TTC549 (cell line): ENCODE measurements at regions not wholly inside any gene's neighbourhood (a gene's known extent, or its start where the extent isn't known, plus 50 kb on each side); places are given as distances from the start of the nearest gene placed in this dataset.
"Not testable (repeated sequence)": the region's sequence is repeated elsewhere in the genome, so short reads cannot be mapped to it uniquely, and the experiment has no call there.

Source experiments
- FAIRE-seq: peaks from 2 replicates; lab custom pipeline; 2012; peaks lifted over from hg19 to GRCh38; lab: Jason Lieb, UNC

DNA sequence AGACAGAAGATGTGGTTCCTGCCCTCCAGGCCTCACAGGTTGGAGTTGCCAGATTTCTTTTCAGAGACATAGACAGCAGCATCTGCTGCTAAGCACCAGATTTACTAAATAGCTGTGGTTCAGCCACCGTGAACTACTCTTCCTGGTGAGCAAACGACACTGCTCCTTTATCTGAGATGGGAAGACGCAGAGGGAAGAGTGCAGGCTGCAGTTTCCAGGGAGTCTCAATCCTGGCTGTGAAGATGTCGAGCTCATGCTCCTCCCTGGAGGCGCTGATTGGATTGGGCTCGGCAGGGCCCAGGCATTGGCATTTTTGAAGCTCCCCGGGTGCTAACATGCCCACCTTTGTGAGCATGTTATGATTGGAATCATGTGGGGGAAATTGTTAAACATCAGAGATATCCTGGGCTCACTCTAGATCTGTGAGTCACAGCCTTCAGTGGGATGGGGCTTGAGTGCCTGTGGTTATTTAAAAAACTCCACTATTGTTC, 314.8 kb downstream of the TSN start:
- FAIRE-seq, result no peak

DNA sequence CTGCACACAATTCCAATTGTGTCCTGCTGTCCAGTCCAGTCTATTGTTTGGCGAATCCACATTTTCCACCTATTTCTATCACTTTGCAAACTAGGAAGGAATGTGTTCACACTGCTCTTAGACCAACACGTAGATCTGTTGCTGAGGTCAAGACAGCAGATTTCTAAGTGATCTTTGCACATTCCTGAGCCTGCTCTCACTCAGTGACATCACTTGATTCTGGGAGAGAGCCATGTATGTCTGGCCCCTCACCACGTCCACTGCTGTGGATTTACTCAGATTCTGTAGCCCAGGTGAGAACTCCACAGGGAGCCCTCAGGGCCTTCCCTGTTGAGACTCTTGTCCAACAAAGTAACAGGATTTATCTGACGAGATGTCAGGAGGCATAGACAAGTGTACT, 317.2 kb downstream of the TSN start:
- FAIRE-seq, result no peak

DNA sequence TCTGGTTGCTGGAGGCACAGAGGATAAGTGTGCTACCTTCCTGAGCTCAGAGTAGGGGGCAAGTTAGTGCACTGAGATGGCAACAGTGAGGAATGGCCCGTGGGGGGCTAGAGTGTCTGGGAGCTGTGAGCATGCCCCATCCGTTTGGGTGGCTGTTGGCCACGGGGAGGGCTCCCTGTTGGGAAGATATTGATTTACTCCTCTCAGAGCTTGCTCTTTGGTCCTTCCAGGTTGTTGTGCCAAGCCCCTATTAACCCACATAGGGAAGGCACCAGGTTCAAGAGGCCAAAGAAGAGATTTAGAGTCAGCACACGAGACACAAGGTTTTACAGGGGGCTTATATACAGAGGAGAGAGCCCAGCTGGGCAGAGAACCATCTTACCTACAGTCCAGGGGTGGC, 318.8 kb downstream of the TSN start:
- no peak for FAIRE-seq

DNA sequence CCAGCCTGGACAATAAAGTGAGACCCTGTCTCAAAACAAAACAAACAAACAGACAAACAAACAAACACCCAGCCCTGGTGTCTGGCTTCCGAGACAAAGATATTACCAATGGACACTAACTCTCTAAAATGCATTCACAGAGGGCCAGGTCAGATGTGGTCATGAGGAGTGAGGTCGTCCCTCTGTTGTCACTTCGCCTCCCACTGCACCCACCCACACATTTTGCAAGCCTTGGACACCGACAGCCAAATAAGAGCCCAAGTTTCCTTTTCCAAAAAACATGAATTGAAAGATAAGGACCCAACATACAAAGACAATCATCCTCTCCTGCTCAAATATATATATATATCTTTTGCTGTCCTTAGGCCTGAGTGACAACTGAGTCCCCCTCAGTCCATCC, 319.9 kb downstream of the TSN start:
- no peak for FAIRE-seq

DNA sequence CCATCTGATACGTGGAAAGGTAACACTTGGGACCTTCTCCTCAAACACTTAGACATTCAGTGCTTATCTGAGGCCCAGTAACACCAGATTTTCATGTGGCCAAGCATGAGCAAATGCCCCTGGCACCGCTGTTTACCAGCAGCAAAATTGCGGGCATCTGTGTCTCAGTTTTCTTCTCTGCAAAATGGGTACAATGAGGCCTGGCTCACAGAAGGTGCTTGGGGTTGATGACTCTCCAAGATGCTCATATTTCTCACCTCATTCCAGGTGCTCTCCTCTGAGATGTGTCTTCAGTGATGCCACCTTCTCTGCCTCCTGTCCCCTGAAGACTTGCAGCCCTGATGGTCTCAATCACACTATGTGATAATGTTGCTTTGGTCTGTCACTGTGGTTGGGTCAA, 321.7 kb downstream of the TSN start:
- no peak for FAIRE-seq

DNA sequence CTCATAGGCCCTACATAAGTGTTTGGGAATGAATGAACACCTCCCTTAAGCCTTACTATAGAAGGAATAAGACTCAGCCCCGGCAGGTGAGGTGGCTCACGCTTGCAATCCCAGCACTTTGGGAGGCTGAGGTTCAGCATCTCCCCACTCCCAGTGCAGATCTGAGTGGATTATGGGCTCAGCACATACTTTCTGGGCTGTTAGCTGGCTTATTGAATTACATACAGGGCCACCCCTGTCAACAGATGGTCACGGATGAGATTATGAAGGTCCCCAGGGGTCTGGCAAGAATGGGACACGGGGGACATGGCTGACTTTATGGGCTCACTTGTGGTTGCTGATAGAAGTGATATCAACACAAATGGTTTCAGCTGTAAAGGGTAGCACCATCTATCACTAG, 322.3 kb downstream of the TSN start:
- FAIRE-seq, result no peak

DNA sequence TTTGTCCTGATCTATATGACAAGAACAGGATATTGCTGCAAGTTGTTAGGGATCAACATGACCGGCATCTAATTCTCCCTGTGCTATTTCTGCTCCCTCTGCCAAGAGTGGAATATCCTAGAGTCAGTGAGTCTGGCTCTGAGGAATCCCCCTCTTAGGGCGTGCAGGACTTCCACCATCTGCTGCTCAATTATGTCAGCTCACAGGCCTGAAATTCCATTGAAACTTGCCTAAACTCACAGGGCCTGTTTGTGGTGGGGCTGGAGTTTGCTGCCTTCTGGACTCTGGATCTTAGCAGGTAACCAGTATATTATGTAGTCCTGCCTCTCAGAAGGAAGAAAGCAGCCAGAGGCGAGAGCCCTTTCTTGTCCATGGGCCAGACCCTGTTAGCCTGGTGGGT, 323.0 kb downstream of the TSN start:
- FAIRE-seq, result no peak

DNA sequence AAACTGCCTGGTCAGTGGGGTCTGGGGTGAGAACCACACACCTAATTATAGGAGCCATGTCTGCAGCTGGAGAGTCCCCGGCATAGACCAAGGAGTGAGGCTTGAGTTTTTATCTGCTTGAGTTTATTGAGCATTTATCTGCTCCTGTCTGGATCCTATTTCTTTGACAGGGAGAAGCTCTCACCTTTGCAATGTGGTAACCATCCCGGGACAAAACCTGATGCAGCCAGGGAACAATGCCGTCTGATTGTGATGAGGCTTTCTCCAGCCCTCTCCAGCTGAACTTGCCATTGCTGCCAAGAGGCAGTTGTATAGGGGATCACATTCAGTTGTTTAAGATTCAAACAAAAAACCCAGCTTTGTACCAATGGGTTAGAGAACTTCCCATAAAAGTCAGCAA, 324.4 kb downstream of the TSN start:
- no peak for FAIRE-seq

DNA sequence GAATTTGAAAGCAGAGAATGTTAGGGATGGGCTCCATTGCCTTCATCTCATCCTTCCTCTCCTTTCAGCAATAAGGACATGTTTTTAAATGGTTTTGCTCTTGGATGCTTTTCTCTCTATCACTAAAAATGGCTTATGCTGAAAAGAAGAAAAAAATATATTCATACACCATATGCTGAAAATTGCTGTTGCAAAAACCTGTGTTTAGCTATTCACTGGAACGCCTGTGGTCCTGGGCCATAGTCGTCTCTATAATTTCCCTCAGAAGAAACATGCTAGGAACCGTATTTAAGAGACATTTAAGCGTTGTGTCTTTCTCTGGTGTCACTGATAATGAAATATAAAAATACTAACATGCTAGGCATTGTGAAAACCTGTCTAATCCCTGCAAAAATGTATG, 324.9 kb downstream of the TSN start:
- FAIRE-seq, result no peak

DNA sequence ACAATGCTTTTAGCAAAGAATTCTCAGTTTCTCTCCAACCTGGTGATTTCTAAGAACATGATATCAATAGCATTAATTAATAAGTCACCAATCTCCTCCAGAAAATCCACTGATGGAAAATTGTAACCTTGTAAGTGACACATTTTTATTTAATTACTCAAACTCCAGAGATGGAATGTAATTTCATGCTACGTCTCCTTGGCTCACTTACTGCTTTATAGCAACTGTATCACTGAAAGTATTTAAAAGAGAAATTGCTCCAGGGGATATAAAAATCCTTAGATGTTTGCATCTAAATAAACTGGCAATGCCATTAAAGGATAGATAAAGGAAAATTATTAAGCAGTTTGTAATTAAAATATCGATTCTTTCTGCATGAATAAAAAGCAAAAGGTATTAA, 325.4 kb downstream of the TSN start:
- FAIRE-seq, result no peak

DNA sequence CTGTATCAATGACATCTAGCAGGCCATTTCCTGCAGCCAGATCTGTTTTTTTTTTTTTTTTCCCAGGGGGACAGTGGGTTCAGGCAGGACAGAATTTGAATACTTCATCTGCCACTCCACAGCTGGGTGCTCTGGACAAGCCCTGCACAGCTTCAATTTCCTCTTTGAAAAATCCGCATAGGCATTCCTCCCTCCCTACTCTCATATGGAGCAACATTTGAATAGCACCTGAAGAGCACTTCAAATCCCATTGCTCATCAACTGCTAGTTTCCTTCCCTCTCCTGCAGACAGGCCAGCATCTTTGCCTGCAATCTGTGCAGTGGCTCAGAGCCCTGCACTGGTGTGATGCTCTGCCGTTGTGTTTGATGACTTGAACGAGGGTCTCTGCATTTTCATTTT, 326.3 kb downstream of the TSN start:
- FAIRE-seq, result no peak

DNA sequence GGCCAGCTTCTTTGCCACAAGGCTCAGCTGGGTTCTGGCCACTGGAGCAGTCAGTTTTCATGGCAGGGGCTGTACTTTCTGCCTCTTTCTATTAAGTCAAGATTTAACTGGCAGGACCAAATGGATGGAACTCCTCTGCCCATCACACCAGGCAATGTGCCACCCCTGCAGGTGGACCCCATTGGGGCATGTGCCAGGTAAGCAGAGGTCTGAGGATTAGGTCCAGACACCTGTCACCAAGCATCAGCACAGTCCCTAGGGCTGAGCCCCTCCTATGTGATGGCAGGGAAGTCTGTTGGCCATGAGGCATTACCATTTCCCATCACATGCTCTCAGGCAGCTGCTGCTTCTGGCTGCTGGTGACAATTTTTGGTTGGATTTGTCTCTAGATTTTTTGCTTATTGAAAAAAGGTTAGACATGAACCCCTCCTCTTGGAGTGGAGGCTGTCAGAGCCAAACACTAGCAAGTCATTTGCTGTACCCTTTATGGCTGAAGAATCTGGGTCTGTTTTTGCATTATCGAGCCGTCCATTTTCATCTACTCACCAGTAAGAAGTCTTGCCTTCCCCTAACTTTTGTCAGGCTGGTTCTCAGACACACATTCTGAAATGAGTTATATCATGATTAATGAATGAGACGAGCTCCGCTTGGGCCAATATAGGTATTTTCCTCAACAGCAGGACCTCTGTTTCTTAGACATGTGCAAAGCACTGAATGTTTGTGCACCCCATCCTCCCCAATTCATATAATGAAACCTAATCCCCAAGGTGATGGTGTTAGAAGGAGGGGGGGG, 328.0 kb downstream of the TSN start:
- FAIRE-seq, result no peak

DNA sequence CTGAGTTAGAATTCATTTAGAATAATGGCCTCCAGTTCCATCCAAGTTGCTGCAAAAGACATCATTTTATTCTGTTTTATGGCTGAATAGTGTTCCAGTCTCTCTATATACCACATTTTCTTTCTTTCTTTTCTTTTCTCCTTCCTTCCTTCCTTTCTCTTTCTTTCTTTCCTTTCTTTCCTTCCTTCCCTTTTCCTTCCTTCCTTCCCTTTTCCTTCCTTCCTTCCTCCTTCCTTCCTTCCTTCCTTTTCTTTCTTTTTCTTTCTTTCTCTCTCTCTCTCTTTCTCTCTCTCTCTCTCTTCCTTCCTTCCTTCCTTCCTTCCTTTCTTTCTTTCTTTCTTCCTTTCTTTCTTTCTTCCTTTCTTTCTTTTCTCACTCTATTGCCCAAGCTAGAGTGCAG, 330.2 kb downstream of the TSN start:
- not testable (repeated sequence) for FAIRE-seq

DNA sequence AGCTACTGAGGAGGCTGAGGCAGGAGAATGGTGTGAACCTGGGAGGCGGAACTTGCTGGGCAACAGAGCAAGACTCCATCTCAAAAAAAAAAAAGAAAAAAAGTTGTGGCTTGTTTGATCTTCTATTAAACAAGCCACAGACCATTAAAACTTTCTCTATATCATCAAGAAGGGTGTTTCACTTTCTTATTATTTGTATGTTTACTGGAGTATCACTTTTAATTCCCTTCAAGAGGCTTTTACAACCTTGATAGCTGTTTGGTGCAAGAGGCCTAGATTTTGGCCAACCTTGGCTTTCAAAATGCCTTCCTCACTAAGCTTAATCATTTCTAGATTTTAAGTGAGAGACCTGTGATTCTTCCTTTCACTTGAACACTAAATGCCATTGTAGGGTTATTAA, 339.1 kb downstream of the TSN start:
- FAIRE-seq, result no peak

DNA sequence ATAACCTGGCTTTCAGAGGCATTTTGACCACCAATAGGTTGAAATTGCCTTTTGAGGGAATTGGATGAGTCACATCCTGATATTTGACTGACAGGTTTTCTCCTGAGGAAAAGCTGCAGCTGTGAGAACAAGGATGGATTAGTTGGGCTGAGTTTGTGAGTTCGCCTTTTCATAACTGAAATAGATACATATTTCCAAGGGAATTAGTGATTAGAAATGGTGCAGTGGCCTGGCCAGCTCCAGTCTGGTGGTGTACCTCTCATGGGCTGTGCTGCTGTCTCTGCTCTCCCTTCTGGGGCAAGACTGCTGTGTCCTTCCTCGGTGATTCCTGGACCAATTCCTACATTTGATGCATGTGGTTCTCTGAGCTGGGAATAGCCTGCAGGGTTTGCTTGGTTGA, 341.3 kb downstream of the TSN start:
- FAIRE-seq, result no peak

DNA sequence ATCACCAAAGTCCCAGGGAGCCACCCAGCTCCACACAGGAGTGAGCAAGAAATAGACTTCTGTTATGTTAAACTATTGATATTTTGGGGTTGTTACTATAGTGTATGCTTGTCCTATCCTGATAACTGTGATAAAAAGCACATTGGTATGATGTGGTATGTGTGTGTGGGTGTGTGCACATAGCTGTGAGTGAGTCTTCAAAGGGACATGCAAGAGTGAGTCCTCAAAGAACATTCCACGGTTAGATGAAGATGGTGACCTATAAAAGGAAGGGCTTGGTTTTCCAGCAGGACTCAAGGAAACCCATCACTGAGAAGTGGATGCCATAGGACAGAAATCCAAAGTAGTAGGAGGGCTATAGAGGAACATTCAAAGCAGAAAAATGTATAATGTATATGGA, 342.9 kb downstream of the TSN start:
- no peak for FAIRE-seq

DNA sequence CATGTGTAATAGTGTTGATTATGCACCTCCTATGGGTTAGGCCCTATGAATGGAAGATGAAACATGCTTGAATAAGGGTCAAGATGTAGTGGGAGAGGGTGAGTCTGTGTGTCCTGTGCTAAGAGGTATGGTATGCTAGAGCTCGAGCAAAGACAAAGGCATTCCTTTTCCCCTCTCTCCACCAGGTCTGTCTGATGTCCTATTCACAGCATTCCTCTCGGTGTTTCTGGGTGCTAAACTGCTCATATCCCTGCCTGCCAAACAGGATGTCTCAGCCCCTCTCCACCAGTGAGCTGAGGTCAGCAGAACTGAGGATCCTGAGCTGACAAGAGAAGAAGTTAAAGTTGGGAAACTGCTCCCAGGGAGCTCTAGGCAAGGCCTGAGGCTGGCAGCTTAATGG, 344.9 kb downstream of the TSN start:
- FAIRE-seq, result no peak

DNA sequence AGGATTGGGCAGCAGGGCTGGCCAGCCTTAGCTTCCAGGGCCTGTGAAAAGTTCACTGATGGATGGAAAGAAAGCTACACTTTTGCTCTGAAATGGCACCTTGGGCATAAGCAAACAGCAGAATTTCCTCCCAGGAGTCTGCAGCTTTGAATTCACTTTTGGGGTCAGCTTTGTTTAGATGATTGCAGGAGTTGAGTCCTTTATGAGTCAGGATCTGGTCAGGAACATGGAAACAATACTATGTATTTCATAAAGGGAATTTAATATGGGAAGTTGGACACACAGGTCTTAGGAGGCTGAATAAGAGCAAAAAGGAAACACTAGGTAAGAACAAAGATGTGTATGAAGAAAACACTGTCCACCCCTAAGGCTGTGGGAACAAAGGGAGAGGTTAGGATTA, 345.3 kb downstream of the TSN start:
- FAIRE-seq, result no peak

DNA sequence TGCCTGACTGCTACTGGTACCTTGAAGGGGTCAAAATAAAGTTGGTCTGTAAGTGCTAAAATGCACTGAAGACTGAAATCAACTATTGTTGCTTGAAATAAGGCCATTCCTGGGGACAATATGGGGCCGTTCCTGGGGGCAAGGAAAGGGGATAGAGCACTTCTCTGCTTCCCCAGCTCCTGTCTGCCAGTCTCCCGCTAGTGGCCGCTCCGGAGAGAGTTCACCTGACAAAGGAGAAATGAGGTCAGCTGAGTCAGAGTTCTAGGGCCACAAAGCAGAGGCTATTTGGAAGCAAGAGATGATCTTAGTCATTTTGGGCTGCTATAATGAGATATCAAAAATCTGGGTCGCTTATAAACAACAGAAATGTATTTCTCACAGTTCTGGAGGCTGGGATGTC, 345.9 kb downstream of the TSN start:
- FAIRE-seq, result no peak

DNA sequence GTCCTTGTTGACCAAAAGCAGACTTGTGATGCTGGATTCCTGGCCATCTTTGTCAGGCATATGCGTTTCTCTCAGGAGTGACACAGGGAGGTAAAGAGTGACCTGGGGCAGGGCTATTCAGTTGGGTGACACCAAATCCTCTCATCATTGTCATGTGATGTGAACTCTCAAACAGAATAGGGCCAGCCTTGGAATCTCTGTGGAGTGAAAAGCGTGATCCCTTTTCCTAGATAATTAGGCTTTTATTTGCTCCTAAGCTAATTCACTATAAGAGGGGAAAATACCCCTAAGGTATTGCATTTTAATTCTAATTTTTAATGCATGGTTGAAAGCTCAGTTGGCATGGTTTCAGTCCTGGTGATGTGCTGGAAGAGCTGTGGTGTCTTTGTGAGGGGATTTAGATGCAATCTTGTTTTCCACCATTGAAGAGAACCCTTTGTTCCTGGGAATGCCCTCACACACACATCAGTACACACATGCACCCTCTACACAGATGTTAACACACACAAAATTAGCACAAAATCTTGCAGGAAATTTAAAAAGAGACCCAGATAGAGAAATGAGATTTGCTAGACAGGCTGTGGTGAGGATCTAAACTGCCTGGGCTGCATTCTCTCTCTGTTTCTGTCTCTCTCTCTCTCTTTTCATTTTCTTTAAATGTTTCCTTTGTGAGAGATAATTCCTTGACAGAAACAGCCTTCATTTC, 349.9 kb downstream of the TSN start:
- no peak for FAIRE-seq

DNA sequence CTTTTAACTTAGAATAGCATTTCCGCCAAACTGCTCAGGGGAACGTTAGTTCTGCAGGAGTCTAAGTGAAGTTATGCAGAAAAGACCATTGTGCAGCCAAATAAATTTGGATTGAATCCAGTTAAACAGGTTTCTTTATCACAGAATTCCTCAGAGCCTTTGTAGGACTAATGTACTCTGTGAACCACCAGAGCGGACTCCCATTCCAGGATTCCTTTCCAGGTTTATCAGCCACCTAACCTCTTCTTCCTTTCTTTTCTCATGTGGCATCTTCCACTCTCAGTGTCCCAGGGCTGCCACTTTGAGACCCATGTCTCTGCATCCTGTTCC, 350.4 kb downstream of the TSN start:
- no peak for FAIRE-seq

DNA sequence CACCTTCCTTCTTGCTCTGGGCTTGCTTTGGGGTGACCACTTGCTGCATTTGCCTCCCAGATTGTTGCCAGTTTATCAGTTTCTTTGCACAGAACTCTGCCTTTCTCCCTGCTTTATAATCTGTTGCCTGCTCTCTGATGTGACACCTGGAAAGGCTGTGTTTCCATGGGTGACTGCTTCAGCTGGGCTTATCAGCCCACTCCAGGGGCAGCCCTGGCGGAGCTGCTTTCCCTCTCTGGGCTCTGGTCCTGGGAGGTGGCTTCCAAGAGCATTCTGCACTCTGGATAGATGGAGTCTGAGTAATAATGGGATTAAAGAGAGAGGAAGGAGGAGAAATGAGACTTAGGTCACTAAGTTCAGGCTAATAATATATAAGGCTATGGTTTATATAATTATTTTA, 352.7 kb downstream of the TSN start:
- FAIRE-seq, result no peak

DNA sequence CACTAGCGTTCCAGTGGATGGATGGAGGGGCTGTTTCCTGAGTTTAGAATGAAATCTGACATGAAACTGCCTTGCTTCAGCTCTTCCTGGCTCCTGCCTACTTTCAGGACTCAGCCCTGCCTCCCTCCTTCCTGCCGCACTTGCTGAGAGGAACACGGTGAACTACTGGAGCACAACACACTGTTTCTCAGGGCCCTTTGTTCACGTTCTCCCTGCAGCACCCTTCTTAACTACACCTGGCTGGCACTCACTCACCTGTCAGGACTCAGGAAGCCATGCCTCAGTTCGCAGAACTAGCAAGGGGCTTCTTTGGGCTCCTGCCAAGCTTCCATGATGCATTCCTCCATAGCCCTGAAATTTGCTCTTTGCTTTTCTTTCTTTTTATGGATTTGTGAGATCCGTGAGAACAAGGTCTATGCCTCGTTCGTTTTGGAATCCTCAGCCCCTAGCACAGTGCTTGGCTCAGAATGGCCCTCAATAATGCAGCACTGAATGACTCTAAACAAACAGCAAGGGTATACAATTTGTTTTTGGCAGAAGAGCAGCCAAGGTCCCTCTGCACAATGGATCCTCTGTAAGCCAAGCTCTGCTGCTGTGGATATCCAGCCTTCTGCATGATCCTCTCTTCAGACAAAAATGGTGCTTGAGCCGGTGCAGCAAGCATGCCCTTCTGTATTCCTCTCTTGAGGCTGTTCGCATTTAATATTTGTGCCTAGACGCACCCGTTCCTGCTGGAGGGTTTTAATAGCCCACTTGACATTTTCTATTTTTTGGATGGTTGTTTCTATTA, 357.0 kb downstream of the TSN start:
- FAIRE-seq, result no peak
